WTC11 (cell line): ENCODE measurements at regions not wholly inside any gene's neighbourhood (a gene's known extent, or its start where the extent isn't known, plus 50 kb on each side); places are given as distances from the start of the nearest gene placed in this dataset.

Experiments
- ATAC-seq: fragments of 200-7000 bp; cut with Tn5 transposase; 2 replicates; pipeline ENCODE4 v1.10.0; 2021; ENCODE audit warnings: mild to moderate bottlenecking, moderate library complexity
- CTCF ChIA-PET: fragments of 300-600 bp; sonication (Branson Sonifier 250); formaldehyde crosslinking; loops from one replicate; lab custom pipeline; 2021; ENCODE audit warnings: antibody characterized with exemption; lab: Charles Lee
- POLR2A ChIA-PET: fragments of 350-600 bp; sonication (Branson Sonifier 250); formaldehyde crosslinking; loops from one replicate; lab custom pipeline; 2021; ENCODE audit warnings: antibody characterized with exemption; lab: Charles Lee
- DNase-seq: peaks from one replicate; pipeline ENCODE4 v3.0.0; 2021; ENCODE audit warnings: low spot score
- H3K27ac Mint-ChIP-seq: 2 replicates; pipeline ENCODE4 v1.8.0; 2021; ENCODE audit warnings: mixed read lengths
- H3K27me3 Mint-ChIP-seq: 2 replicates; pipeline ENCODE4 v1.8.0; 2021; ENCODE audit warnings: low read depth, mild to moderate bottlenecking, moderate library complexity, mixed read lengths
- H3K36me3 Mint-ChIP-seq: 2 replicates; pipeline ENCODE4 v1.8.0; 2021; ENCODE audit warnings: mixed read lengths
- H3K4me1 Mint-ChIP-seq: 2 replicates; pipeline ENCODE4 v1.8.0; 2022; ENCODE audit warnings: mixed read lengths
- H3K4me3 Mint-ChIP-seq: 2 replicates; pipeline ENCODE4 v1.8.0; 2021; ENCODE audit warnings: mild to moderate bottlenecking, moderate library complexity, mixed read lengths
- H3K9me3 Mint-ChIP-seq: 2 replicates; pipeline ENCODE4 v1.8.0; 2021; ENCODE audit warnings: mixed read lengths
- ATF1 ChIP-seq: sonication (generic); formaldehyde crosslinking; IDR thresholded peaks from 2 replicates; pipeline ENCODE4 v1.8.1; 2023; ENCODE audit warnings: mild to moderate bottlenecking, moderate library complexity, missing genetic modification reagents
- ATF2 ChIP-seq: sonication (generic); formaldehyde crosslinking; IDR thresholded peaks from 2 replicates; pipeline ENCODE4 v1.8.1; 2022; ENCODE audit warnings: low read depth, missing genetic modification reagents, borderline replicate concordance
- ATF3 ChIP-seq: sonication (generic); formaldehyde crosslinking; conservative IDR thresholded peaks from 2 replicates; pipeline ENCODE4 v1.8.1; 2022; ENCODE audit warnings: mild to moderate bottlenecking, missing genetic modification reagents
- CTCF ChIP-seq: fragments of 200-600 bp; IDR thresholded peaks from 2 replicates; pipeline ENCODE4 v1.8.0; 2022; ENCODE audit warnings: antibody characterized with exemption
- ETV6 ChIP-seq: sonication (generic); formaldehyde crosslinking; IDR thresholded peaks from 2 replicates; pipeline ENCODE4 v1.8.1; 2022; ENCODE audit warnings: mild to moderate bottlenecking, missing genetic modification reagents
- FOXP1 ChIP-seq: sonication (generic); formaldehyde crosslinking; IDR thresholded peaks from 2 replicates; pipeline ENCODE4 v1.8.0; 2022; ENCODE audit warnings: missing genetic modification reagents, mild to moderate bottlenecking, moderate library complexity, borderline replicate concordance
- FOXP4 ChIP-seq: sonication (generic); formaldehyde crosslinking; IDR thresholded peaks from 2 replicates; pipeline ENCODE4 v1.8.0; 2022; ENCODE audit warnings: mild to moderate bottlenecking, missing genetic modification reagents
- MLX ChIP-seq: sonication (generic); formaldehyde crosslinking; IDR thresholded peaks from 2 replicates; pipeline ENCODE4 v1.8.1; 2023; ENCODE audit warnings: mild to moderate bottlenecking, missing genetic modification reagents, moderate library complexity
- OVOL2 ChIP-seq: fragments of 250-450 bp; sonication (Bioruptor Pico); IDR thresholded peaks from 2 replicates; pipeline ENCODE4 v1.9.0; 2021; ENCODE audit warnings: mild to moderate bottlenecking, borderline replicate concordance
- SP1 ChIP-seq: sonication (generic); formaldehyde crosslinking; conservative IDR thresholded peaks from 2 replicates; pipeline ENCODE4 v1.8.1; 2022; ENCODE audit warnings: missing genetic modification reagents
- TCF7 ChIP-seq: sonication (generic); formaldehyde crosslinking; IDR thresholded peaks from 2 replicates; pipeline ENCODE4 v1.8.0; 2022; ENCODE audit warnings: mild to moderate bottlenecking, low read depth, missing genetic modification reagents, moderate library complexity
- ZBTB21 ChIP-seq: sonication (generic); formaldehyde crosslinking; IDR thresholded peaks from 2 replicates; pipeline ENCODE4 v1.8.1; 2023; ENCODE audit warnings: mild to moderate bottlenecking, missing genetic modification reagents, borderline replicate concordance
- ZBTB43 ChIP-seq: sonication (generic); formaldehyde crosslinking; IDR thresholded peaks from 2 replicates; pipeline ENCODE4 v1.8.1; 2023; ENCODE audit warnings: mild to moderate bottlenecking, missing genetic modification reagents
- ZMAT4 ChIP-seq: fragments of 250-450 bp; sonication (Bioruptor Pico); IDR thresholded peaks from 2 replicates; pipeline ENCODE4 v1.9.0; 2021; ENCODE audit warnings: mild to moderate bottlenecking
- ZNF219 ChIP-seq: sonication (generic); formaldehyde crosslinking; IDR thresholded peaks from 2 replicates; pipeline ENCODE4 v1.8.0; 2023; ENCODE audit warnings: missing genetic modification reagents, mild to moderate bottlenecking, borderline replicate concordance
- ZNF396 ChIP-seq: fragments of 250-450 bp; sonication (Bioruptor Pico); IDR thresholded peaks from 2 replicates; pipeline ENCODE4 v1.8.0; 2021; ENCODE audit warnings: mild to moderate bottlenecking, moderate library complexity, borderline replicate concordance
- TF ChIP-seq, protein P1 (sequence below): fragments of 250-450 bp; sonication (Bioruptor Pico); IDR thresholded peaks from 2 replicates; pipeline ENCODE4 v1.8.0; 2021; ENCODE audit warnings: mild to moderate bottlenecking
- TF ChIP-seq, protein P2 (sequence below): sonication (generic); formaldehyde crosslinking; IDR thresholded peaks from 2 replicates; pipeline ENCODE4 v1.8.0; 2022; ENCODE audit warnings: missing genetic modification reagents
- TF ChIP-seq, protein P3 (sequence below): sonication (generic); formaldehyde crosslinking; IDR thresholded peaks from 2 replicates; pipeline ENCODE4 v1.8.0; 2023; ENCODE audit warnings: missing genetic modification reagents

- ChIA-PET POLR2A (no interaction called here), CTCF (no interaction called here)
- DNase-seq, result no peak
- ATAC-seq, result no peak
- Mint-ChIP-seq H3K36me3 (peaks cover 38% of the 10 kb centered on the region), H3K9me3 (peaks cover 62% of the 10 kb centered on the region), H3K4me3 (no peak overlapping the region), H3K4me1 (no peaks in the 10 kb centered on the region), H3K27ac (no peak overlapping the region), H3K27me3 (no peaks in the 10 kb centered on the region)
- TF ChIP-seq TCF7 (CRISPR knock-in tag), result no peak
- TF ChIP-seq FOXP4, result no peak
- no peak for TF ChIP-seq ZBTB21
- TF ChIP-seq ZMAT4, result no peak
- no peak for TF ChIP-seq ATF2 (CRISPR knock-in tag)
- TF ChIP-seq, protein P1, sequence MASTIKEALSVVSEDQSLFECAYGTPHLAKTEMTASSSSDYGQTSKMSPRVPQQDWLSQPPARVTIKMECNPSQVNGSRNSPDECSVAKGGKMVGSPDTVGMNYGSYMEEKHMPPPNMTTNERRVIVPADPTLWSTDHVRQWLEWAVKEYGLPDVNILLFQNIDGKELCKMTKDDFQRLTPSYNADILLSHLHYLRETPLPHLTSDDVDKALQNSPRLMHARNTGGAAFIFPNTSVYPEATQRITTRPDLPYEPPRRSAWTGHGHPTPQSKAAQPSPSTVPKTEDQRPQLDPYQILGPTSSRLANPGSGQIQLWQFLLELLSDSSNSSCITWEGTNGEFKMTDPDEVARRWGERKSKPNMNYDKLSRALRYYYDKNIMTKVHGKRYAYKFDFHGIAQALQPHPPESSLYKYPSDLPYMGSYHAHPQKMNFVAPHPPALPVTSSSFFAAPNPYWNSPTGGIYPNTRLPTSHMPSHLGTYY (CRISPR knock-in tag), result no peak
- no peak for TF ChIP-seq ETV6 (CRISPR knock-in tag)
Measured at GRCh38 chr21:24259241-24259640, 1348.0 kb downstream of the MRPL39 start.

DNA sequence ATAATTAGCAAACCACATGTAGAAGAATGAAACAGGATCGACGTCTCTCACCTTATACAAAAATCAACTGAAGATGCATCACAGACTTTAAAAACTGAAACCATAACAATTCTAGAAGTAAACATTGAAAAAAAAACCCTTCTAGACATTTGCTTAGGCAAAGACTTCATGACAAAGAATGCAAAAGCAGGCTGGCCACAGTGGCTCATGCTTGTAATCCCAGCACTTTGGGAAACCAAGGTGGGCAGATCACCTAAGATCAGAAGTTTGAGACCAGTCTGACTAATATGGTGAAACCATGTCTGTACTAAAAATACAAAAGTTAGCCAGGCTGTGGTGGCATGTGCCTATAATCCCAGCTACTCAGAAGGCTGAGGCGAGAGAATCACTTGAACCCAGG lies 1351.7 kb downstream of the MRPL39 start:
- ATAC-seq (no peak), DNase-seq (no peak)
- ChIA-PET CTCF (no interaction called here), POLR2A (no interaction called here)
- H3K27me3 Mint-ChIP-seq, result no peaks in the 10 kb centered on the region
- H3K4me3 Mint-ChIP-seq, result no peak overlapping the region
- peaks cover 29% of the 10 kb centered on the region for H3K36me3 Mint-ChIP-seq
- H3K4me1 Mint-ChIP-seq, result no peaks in the 10 kb centered on the region
- peaks cover 47% of the 10 kb centered on the region for H3K9me3 Mint-ChIP-seq
- no peak overlapping the region for H3K27ac Mint-ChIP-seq
- TF ChIP-seq OVOL2 (CRISPR knock-in tag) (no peak), MLX (CRISPR knock-in tag) (no peak), FOXP1 (no peak), ATF3 (CRISPR knock-in tag) (no peak), CTCF (no peak), SP1 (CRISPR knock-in tag) (no peak), ZNF396 (CRISPR knock-in tag) (no peak), ATF1 (CRISPR knock-in tag) (no peak), ZNF219 (no peak), TCF7 (CRISPR knock-in tag) (no peak), ZBTB43 (CRISPR knock-in tag) (no peak)
- TF ChIP-seq, protein P2, sequence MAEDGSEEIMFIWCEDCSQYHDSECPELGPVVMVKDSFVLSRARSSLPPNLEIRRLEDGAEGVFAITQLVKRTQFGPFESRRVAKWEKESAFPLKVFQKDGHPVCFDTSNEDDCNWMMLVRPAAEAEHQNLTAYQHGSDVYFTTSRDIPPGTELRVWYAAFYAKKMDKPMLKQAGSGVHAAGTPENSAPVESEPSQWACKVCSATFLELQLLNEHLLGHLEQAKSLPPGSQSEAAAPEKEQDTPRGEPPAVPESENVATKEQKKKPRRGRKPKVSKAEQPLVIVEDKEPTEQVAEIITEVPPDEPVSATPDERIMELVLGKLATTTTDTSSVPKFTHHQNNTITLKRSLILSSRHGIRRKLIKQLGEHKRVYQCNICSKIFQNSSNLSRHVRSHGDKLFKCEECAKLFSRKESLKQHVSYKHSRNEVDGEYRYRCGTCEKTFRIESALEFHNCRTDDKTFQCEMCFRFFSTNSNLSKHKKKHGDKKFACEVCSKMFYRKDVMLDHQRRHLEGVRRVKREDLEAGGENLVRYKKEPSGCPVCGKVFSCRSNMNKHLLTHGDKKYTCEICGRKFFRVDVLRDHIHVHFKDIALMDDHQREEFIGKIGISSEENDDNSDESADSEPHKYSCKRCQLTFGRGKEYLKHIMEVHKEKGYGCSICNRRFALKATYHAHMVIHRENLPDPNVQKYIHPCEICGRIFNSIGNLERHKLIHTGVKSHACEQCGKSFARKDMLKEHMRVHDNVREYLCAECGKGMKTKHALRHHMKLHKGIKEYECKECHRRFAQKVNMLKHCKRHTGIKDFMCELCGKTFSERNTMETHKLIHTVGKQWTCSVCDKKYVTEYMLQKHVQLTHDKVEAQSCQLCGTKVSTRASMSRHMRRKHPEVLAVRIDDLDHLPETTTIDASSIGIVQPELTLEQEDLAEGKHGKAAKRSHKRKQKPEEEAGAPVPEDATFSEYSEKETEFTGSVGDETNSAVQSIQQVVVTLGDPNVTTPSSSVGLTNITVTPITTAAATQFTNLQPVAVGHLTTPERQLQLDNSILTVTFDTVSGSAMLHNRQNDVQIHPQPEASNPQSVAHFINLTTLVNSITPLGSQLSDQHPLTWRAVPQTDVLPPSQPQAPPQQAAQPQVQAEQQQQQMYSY, result no peak
- TF ChIP-seq, protein P3, sequence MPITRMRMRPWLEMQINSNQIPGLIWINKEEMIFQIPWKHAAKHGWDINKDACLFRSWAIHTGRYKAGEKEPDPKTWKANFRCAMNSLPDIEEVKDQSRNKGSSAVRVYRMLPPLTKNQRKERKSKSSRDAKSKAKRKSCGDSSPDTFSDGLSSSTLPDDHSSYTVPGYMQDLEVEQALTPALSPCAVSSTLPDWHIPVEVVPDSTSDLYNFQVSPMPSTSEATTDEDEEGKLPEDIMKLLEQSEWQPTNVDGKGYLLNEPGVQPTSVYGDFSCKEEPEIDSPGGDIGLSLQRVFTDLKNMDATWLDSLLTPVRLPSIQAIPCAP, result no peak
